PC-3 (cell line): ENCODE measurements at regions not wholly inside any gene's neighbourhood (a gene's known extent, or its start where the extent isn't known, plus 50 kb on each side); places are given as distances from the start of the nearest gene placed in this dataset.

Experiments used
- EZH2 ChIP-seq: fragments of 300-600 bp; sonication (generic); IDR thresholded peaks from one replicate; pipeline ENCODE4 v1.6.1; 2017; ENCODE audit warnings: antibody characterized with exemption, mild to moderate bottlenecking, low read length; ENCODE audit not compliant: unreplicated experiment
- TF ChIP-seq, protein P1 (sequence below): fragments of 300-600 bp; sonication (generic); conservative IDR thresholded peaks from 2 replicates; pipeline ENCODE4 v1.5.1; 2017; ENCODE audit warnings: antibody characterized with exemption, low read depth, mild to moderate bottlenecking, low read length

DNA sequence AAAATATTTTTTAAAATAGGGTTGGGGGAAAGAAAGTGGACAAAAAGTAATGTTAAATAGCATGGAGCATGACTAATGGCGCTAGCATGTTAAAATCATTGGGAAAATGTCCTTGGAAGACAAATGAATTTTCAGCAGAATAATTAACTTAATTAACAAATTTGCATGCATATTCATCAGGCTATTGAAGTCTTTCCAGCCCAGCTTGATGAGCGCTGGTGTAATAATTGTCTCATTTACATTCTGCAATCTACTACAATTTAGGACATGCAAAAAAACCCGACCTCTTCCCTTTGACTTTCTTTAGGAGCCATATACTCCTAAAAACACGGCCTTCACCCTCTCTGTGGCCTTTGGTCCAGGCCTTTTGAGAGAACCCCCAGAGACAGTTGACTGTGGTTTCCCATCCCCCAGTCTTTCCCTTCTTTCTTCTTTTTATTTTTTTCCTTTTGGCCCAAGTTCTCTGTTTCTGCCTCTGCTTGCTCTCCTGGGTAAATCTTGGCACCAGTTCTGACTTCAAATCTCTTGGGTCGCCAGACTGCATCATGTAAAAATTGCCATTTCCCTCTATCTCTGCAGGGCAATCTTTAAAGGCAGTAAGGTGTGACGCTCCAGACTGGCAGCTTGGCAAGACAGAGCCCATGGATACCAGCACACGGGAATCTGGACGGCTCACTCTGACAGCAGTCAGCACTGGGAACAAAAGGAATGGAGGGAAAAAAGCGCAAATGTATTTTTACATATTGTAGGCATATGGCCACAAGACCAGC, 105.5 kb downstream of the NEUROD6 start:
- TF ChIP-seq EZH2 = no peak
- TF ChIP-seq, protein P1, sequence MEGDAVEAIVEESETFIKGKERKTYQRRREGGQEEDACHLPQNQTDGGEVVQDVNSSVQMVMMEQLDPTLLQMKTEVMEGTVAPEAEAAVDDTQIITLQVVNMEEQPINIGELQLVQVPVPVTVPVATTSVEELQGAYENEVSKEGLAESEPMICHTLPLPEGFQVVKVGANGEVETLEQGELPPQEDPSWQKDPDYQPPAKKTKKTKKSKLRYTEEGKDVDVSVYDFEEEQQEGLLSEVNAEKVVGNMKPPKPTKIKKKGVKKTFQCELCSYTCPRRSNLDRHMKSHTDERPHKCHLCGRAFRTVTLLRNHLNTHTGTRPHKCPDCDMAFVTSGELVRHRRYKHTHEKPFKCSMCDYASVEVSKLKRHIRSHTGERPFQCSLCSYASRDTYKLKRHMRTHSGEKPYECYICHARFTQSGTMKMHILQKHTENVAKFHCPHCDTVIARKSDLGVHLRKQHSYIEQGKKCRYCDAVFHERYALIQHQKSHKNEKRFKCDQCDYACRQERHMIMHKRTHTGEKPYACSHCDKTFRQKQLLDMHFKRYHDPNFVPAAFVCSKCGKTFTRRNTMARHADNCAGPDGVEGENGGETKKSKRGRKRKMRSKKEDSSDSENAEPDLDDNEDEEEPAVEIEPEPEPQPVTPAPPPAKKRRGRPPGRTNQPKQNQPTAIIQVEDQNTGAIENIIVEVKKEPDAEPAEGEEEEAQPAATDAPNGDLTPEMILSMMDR = no peak
